ENCODE measurements at regions not wholly inside any gene's neighbourhood (a gene's known extent, or its start where the extent isn't known, plus 50 kb on each side); places are given as distances from the start of the nearest gene placed in this dataset.

GRCh38 chr6:17045581-17046322 is 56.1 kb upstream of the STMND1 start:
- Histone ChIP-seq H4K20me1 (ENCODE audit: control insufficient read depth, insufficient read depth, insufficient read length) (no peaks in the 10 kb centered on the region), H4K8ac (replicated peaks; ENCODE audit: insufficient read length, low read depth, low read length) (no peak overlapping the region), H3K79me2 (ENCODE audit: insufficient read depth, low read length) (no peaks in the 10 kb centered on the region), H2BK5ac (ENCODE audit: insufficient read length, low read length) (no peak overlapping the region), H3K9me3 (ENCODE audit: control insufficient read depth, low read depth, low read length) (no peaks in the 10 kb centered on the region), H2BK120ac (ENCODE audit: low read depth, low read length, poor library complexity, severe bottlenecking) (no peak overlapping the region), H3K4me2 (ENCODE audit: insufficient read depth, insufficient read length, low read length) (no peak overlapping the region), H2AFZ (ENCODE audit: low read length) (no peak overlapping the region), H2BK12ac (ENCODE audit: insufficient read length, low read depth, low read length) (no peak overlapping the region), H3K27me3 (ENCODE audit: insufficient read depth, low read length) (no peaks in the 10 kb centered on the region), H3K27ac (ENCODE audit: insufficient read length, low read depth, low read length) (no peak overlapping the region), H4K5ac (ENCODE audit: insufficient read length, low read depth, low read length) (no peak overlapping the region), H3K23me2 (ENCODE audit: insufficient read length, low read depth, low read length, poor library complexity, severe bottlenecking) (no peaks in the 10 kb centered on the region), H2BK15ac (ENCODE audit: low read depth, low read length) (no peak overlapping the region), H2BK20ac (ENCODE audit: low read depth, low read length, poor library complexity, severe bottlenecking) (no peak overlapping the region), H3K4ac (ENCODE audit: low read depth, low read length) (no peak overlapping the region), H3K56ac (ENCODE audit: insufficient read length, low read depth, low read length) (no peak overlapping the region), H3K79me1 (ENCODE audit: insufficient read depth, low read depth, low read length, poor library complexity, severe bottlenecking) (no peaks in the 10 kb centered on the region), H3K18ac (ENCODE audit: insufficient read length, low read depth, low read length) (no peak overlapping the region), H3K14ac (ENCODE audit: insufficient read depth, low read length) (no peak overlapping the region; the same call in 1 of the 2 replicates), H3T11ph (ENCODE audit: low read length) (no peak overlapping the region), H3K9ac (ENCODE audit: extremely low read depth, insufficient read length, low read length) (no peak overlapping the region), H4K91ac (ENCODE audit: insufficient read length, low read depth, low read length) (no peak overlapping the region), H3K23ac (ENCODE audit: insufficient read length, low read depth, low read length) (no peak overlapping the region), H2AK5ac (ENCODE audit: insufficient read length, low read length) (no peak overlapping the region), H3K4me1 (ENCODE audit: insufficient read depth, low read length) (no peaks in the 10 kb centered on the region)
- Mint-ChIP-seq H3K27me3 (ENCODE audit: low read depth) (no peaks in the 10 kb centered on the region), H3K4me3 (no peak overlapping the region), H3K4me1 (peaks cover 11 to 16% of the 10 kb centered on the region in 2 experiments), H3K27ac (no peak overlapping the region), H3K9me3 (no peaks in the 10 kb centered on the region), H3K36me3 (ENCODE audit: insufficient read depth in 1 of 3, low read depth in 3 of 3) (no peaks in the 10 kb centered on the region)
- no CpG with 5 or more reads among the region's 4 CpGs for WGBS (ENCODE audit: extremely low coverage, insufficient read length, low lambda C conversion rate)
- no peak for DNase-seq
- no peak for TF ChIP-seq CTCF (conservative IDR thresholded peaks at IDR 0.05)
